Activated CD4-positive, alpha-beta memory T cell treated with anti-CD3 and anti-CD28 coated beads, Interleukin-2, amount 10 ng/mL, durations not matched to agents 7 days and 5 days (primary cell): ENCODE measurements at regions not wholly inside any gene's neighbourhood (a gene's known extent, or its start where the extent isn't known, plus 50 kb on each side); places are given as distances from the start of the nearest gene placed in this dataset.

ENCODE experiments used
- CTCF ChIA-PET: fragments of 350-600 bp; sonication (Branson Sonifier 250); formaldehyde crosslinking; loops from one replicate; lab custom pipeline; 2021; ENCODE audit warnings: antibody characterized with exemption, inconsistent platforms; lab: Charles Lee
- POLR2A ChIA-PET: fragments of 350-600 bp; sonication (Branson Sonifier 250); formaldehyde crosslinking; loops from one replicate; lab custom pipeline; 2021; ENCODE audit warnings: antibody characterized with exemption; lab: Charles Lee
- DNase-seq: peaks from one replicate; pipeline ENCODE4 v3.0.0-alpha.2; 2020
- H3K27ac Mint-ChIP-seq: one replicate; pipeline ENCODE4 v1.8.0; 2021; ENCODE audit warnings: mild to moderate bottlenecking, mixed read lengths
- H3K27me3 Mint-ChIP-seq: one replicate; pipeline ENCODE4 v1.8.0; 2021; ENCODE audit warnings: mixed read lengths
- H3K36me3 Mint-ChIP-seq: one replicate; pipeline ENCODE4 v1.8.0; 2021; ENCODE audit warnings: low read depth, mixed read lengths
- H3K4me1 Mint-ChIP-seq: one replicate; pipeline ENCODE4 v1.8.0; 2021; ENCODE audit warnings: mixed read lengths
- H3K4me3 Mint-ChIP-seq: one replicate; pipeline ENCODE4 v1.8.0; 2021; ENCODE audit warnings: mild to moderate bottlenecking, mixed read lengths
- H3K9me3 Mint-ChIP-seq: one replicate; pipeline ENCODE4 v1.8.0; 2021; ENCODE audit warnings: mixed read lengths

GRCh38 chr11:79794484-79795393 lies 353.9 kb upstream of the TENM4 start:
- ChIA-PET CTCF (no interaction called here), POLR2A (no interaction called here)
- peaks cover 6% of the 10 kb centered on the region for H3K9me3 Mint-ChIP-seq
- H3K4me1 Mint-ChIP-seq, result no peaks in the 10 kb centered on the region
- no peak overlapping the region for H3K4me3 Mint-ChIP-seq
- no peak for DNase-seq
- no peaks in the 10 kb centered on the region for H3K36me3 Mint-ChIP-seq
- no peaks in the 10 kb centered on the region for H3K27me3 Mint-ChIP-seq
- H3K27ac Mint-ChIP-seq, result no peak overlapping the region

- H3K27ac Mint-ChIP-seq, result no peak overlapping the region
- CTCF ChIA-PET, result no interaction called here
- POLR2A ChIA-PET, result no interaction called here
- peaks cover 6% of the 10 kb centered on the region for H3K9me3 Mint-ChIP-seq
- no peaks in the 10 kb centered on the region for H3K36me3 Mint-ChIP-seq
- H3K27me3 Mint-ChIP-seq, result no peaks in the 10 kb centered on the region
- DNase-seq, result no peak
- H3K4me1 Mint-ChIP-seq, result no peaks in the 10 kb centered on the region
- H3K4me3 Mint-ChIP-seq, result no peak overlapping the region
Measured at GRCh38 chr11:79794057-79794456, 353.2 kb upstream of the TENM4 start.

GRCh38 chr11:79786961-79787360 lies 346.1 kb upstream of the TENM4 start:
- Mint-ChIP-seq H3K9me3 (peaks cover 12% of the 10 kb centered on the region), H3K36me3 (no peaks in the 10 kb centered on the region), H3K27me3 (no peaks in the 10 kb centered on the region), H3K4me1 (no peaks in the 10 kb centered on the region), H3K27ac (no peak overlapping the region), H3K4me3 (no peak overlapping the region)
- ChIA-PET POLR2A (no interaction called here), CTCF (no interaction called here)
- DNase-seq, result no peak

GRCh38 chr11:79783833-79784232 lies 343.0 kb upstream of the TENM4 start:
- Mint-ChIP-seq H3K27ac (no peak overlapping the region), H3K27me3 (no peaks in the 10 kb centered on the region), H3K4me1 (no peaks in the 10 kb centered on the region), H3K4me3 (no peak overlapping the region), H3K36me3 (no peaks in the 10 kb centered on the region), H3K9me3 (peaks cover 12% of the 10 kb centered on the region)
- POLR2A ChIA-PET, result no interaction called here
- DNase-seq, result no peak
- CTCF ChIA-PET, result no interaction called here

GRCh38 chr11:79768343-79768742 lies 327.5 kb upstream of the TENM4 start:
- no peaks in the 10 kb centered on the region for H3K4me1 Mint-ChIP-seq
- no peak for DNase-seq
- ChIA-PET POLR2A (no interaction called here), CTCF (no interaction called here)
- H3K4me3 Mint-ChIP-seq, result no peak overlapping the region
- H3K9me3 Mint-ChIP-seq, result peaks cover 1% of the 10 kb centered on the region
- no peaks in the 10 kb centered on the region for H3K36me3 Mint-ChIP-seq
- no peak overlapping the region for H3K27ac Mint-ChIP-seq
- no peaks in the 10 kb centered on the region for H3K27me3 Mint-ChIP-seq

GRCh38 chr11:79762279-79762921 lies 321.6 kb upstream of the TENM4 start:
- ChIA-PET CTCF (no interaction called here), POLR2A (no interaction called here)
- Mint-ChIP-seq H3K36me3 (no peaks in the 10 kb centered on the region), H3K27ac (no peak overlapping the region), H3K4me3 (no peak overlapping the region), H3K27me3 (no peaks in the 10 kb centered on the region), H3K9me3 (peaks cover 4% of the 10 kb centered on the region), H3K4me1 (no peaks in the 10 kb centered on the region)
- no peak for DNase-seq

- Mint-ChIP-seq H3K36me3 (no peaks in the 10 kb centered on the region), H3K27me3 (no peaks in the 10 kb centered on the region), H3K4me3 (no peak overlapping the region), H3K27ac (no peak overlapping the region), H3K9me3 (peaks cover 4% of the 10 kb centered on the region), H3K4me1 (no peaks in the 10 kb centered on the region)
- DNase-seq, result no peak
- ChIA-PET CTCF (no interaction called here), POLR2A (no interaction called here)
Measured at GRCh38 chr11:79758325-79758724, 317.5 kb upstream of the TENM4 start.

GRCh38 chr11:79747406-79747805 lies 306.6 kb upstream of the TENM4 start:
- DNase-seq, result no peak
- peaks cover 5% of the 10 kb centered on the region for H3K9me3 Mint-ChIP-seq
- H3K27me3 Mint-ChIP-seq, result no peaks in the 10 kb centered on the region
- no peaks in the 10 kb centered on the region for H3K4me1 Mint-ChIP-seq
- ChIA-PET CTCF (no interaction called here), POLR2A (no interaction called here)
- no peak overlapping the region for H3K4me3 Mint-ChIP-seq
- H3K27ac Mint-ChIP-seq, result no peak overlapping the region
- no peaks in the 10 kb centered on the region for H3K36me3 Mint-ChIP-seq

GRCh38 chr11:79744941-79745340 lies 304.1 kb upstream of the TENM4 start:
- CTCF ChIA-PET, result no interaction called here
- peaks cover 5% of the 10 kb centered on the region for H3K9me3 Mint-ChIP-seq
- no peaks in the 10 kb centered on the region for H3K27me3 Mint-ChIP-seq
- H3K36me3 Mint-ChIP-seq, result no peaks in the 10 kb centered on the region
- no peaks in the 10 kb centered on the region for H3K4me1 Mint-ChIP-seq
- DNase-seq, result no peak
- H3K4me3 Mint-ChIP-seq, result no peak overlapping the region
- POLR2A ChIA-PET, result no interaction called here
- no peak overlapping the region for H3K27ac Mint-ChIP-seq

GRCh38 chr11:79742176-79742575 lies 301.3 kb upstream of the TENM4 start:
- CTCF ChIA-PET, result no interaction called here
- no peaks in the 10 kb centered on the region for H3K36me3 Mint-ChIP-seq

GRCh38 chr11:79739591-79739990 lies 298.8 kb upstream of the TENM4 start:
- Mint-ChIP-seq H3K4me3 (no peak overlapping the region), H3K4me1 (no peaks in the 10 kb centered on the region), H3K27ac (no peak overlapping the region), H3K36me3 (no peaks in the 10 kb centered on the region), H3K27me3 (no peaks in the 10 kb centered on the region), H3K9me3 (peaks cover 8% of the 10 kb centered on the region)
- no peak for DNase-seq
- POLR2A ChIA-PET, result no interaction called here
- CTCF ChIA-PET, result no interaction called here

More at GRCh38 chr11:79742176-79742575, 301.3 kb upstream of the TENM4 start:
- POLR2A ChIA-PET, result no interaction called here
- Mint-ChIP-seq H3K27me3 (no peaks in the 10 kb centered on the region), H3K4me1 (no peaks in the 10 kb centered on the region), H3K27ac (no peak overlapping the region), H3K9me3 (peaks cover 6% of the 10 kb centered on the region), H3K4me3 (no peak overlapping the region)
- DNase-seq, result no peak

- ChIA-PET CTCF (no interaction called here), POLR2A (no interaction called here)
Measured at GRCh38 chr11:79727221-79727620, 286.4 kb upstream of the TENM4 start.

GRCh38 chr11:79720115-79720514 lies 279.3 kb upstream of the TENM4 start:
- DNase-seq, result no peak
- ChIA-PET POLR2A (no interaction called here), CTCF (no interaction called here)

More at GRCh38 chr11:79727221-79727620, 286.4 kb upstream of the TENM4 start:
- no peaks in the 10 kb centered on the region for H3K27me3 Mint-ChIP-seq
- DNase-seq, result no peak
- no peak overlapping the region for H3K27ac Mint-ChIP-seq
- no peaks in the 10 kb centered on the region for H3K4me1 Mint-ChIP-seq
- no peaks in the 10 kb centered on the region for H3K36me3 Mint-ChIP-seq
- H3K4me3 Mint-ChIP-seq, result no peak overlapping the region
- H3K9me3 Mint-ChIP-seq, result peaks cover 10% of the 10 kb centered on the region

More at GRCh38 chr11:79720115-79720514, 279.3 kb upstream of the TENM4 start:
- no peak overlapping the region for H3K27ac Mint-ChIP-seq
- H3K4me1 Mint-ChIP-seq, result no peaks in the 10 kb centered on the region
- no peaks in the 10 kb centered on the region for H3K27me3 Mint-ChIP-seq
- H3K36me3 Mint-ChIP-seq, result no peaks in the 10 kb centered on the region
- no peaks in the 10 kb centered on the region for H3K9me3 Mint-ChIP-seq
- no peak overlapping the region for H3K4me3 Mint-ChIP-seq
